Epidermal melanocyte (primary cell): ENCODE measurements at regions not wholly inside any gene's neighbourhood (a gene's known extent, or its start where the extent isn't known, plus 50 kb on each side); places are given as distances from the start of the nearest gene placed in this dataset.
"Not testable (repeated sequence)": the region's sequence is repeated elsewhere in the genome, so short reads cannot be mapped to it uniquely, and the experiment has no call there.

Experiments
- DNase-seq: peaks from one replicate; pipeline ENCODE4 v3.0.0; 2011; ENCODE audit warnings: low spot score; ENCODE audit not compliant: insufficient read length

- no peak for DNase-seq
Measured at GRCh38 chr18:73331212-73331772, 463.5 kb upstream of the NETO1 start.

- DNase-seq = not testable (repeated sequence)
Measured at GRCh38 chr18:73330106-73330505, 462.3 kb upstream of the NETO1 start.

- DNase-seq = not testable (repeated sequence)
Measured at GRCh38 chr18:73324187-73324831, 456.5 kb upstream of the NETO1 start.

- DNase-seq = no peak
Measured at GRCh38 chr18:73318739-73319479, 451.1 kb upstream of the NETO1 start.

GRCh38 chr18:73316513-73316912 lies 448.7 kb upstream of the NETO1 start:
- no peak for DNase-seq

- DNase-seq = no peak
Measured at GRCh38 chr18:73315381-73315780, 447.6 kb upstream of the NETO1 start.

GRCh38 chr18:73313476-73313875 lies 445.7 kb upstream of the NETO1 start:
- DNase-seq = no peak

GRCh38 chr18:73296686-73297085 lies 428.9 kb upstream of the NETO1 start:
- no peak for DNase-seq

GRCh38 chr18:73292156-73292555 lies 424.4 kb upstream of the NETO1 start:
- no peak for DNase-seq

- no peak for DNase-seq
Measured at GRCh38 chr18:73288813-73289212, 421.0 kb upstream of the NETO1 start.

- no peak for DNase-seq
Measured at GRCh38 chr18:73286584-73286983, 418.8 kb upstream of the NETO1 start.

- DNase-seq = no peak
Measured at GRCh38 chr18:73283788-73284187, 416.0 kb upstream of the NETO1 start.

- no peak for DNase-seq
Measured at GRCh38 chr18:73283032-73283431, 415.2 kb upstream of the NETO1 start.

- no peak for DNase-seq
Measured at GRCh38 chr18:73279498-73279897, 411.7 kb upstream of the NETO1 start.

GRCh38 chr18:73274812-73275621 lies 407.2 kb upstream of the NETO1 start:
- no peak for DNase-seq

GRCh38 chr18:73270920-73271634 lies 403.3 kb upstream of the NETO1 start:
- DNase-seq = no peak

- DNase-seq = no peak
Measured at GRCh38 chr18:73264562-73264921, 396.8 kb upstream of the NETO1 start.

- no peak for DNase-seq
Measured at GRCh38 chr18:73261923-73262322, 394.1 kb upstream of the NETO1 start.

GRCh38 chr18:73261243-73261642 lies 393.5 kb upstream of the NETO1 start:
- no peak for DNase-seq

GRCh38 chr18:73258375-73259087 lies 390.7 kb upstream of the NETO1 start:
- no peak for DNase-seq

GRCh38 chr18:73254564-73254963 lies 386.8 kb upstream of the NETO1 start:
- DNase-seq = no peak
